ENCODE measurements at regions not wholly inside any gene's neighbourhood (a gene's known extent, or its start where the extent isn't known, plus 50 kb on each side); places are given as distances from the start of the nearest gene placed in this dataset.

GRCh38 chr11:19660076-19660475, 52.6 kb upstream of the NAV2 start (continued):
- TF ChIP-seq ZBTB40 (IDR thresholded peaks at IDR 0.05; ENCODE audit: borderline replicate concordance), result no peak
- no peak for TF ChIP-seq BCL3 (IDR thresholded peaks at IDR 0.05; ENCODE audit: borderline replicate concordance, insufficient read depth, low read depth, low read length, poor library complexity, severe bottlenecking)
- no peak for TF ChIP-seq E4F1 (IDR thresholded peaks at IDR 0.05; ENCODE audit: borderline replicate concordance, partially characterized antibody)
- TF ChIP-seq YY1 (IDR thresholded peaks at IDR 0.05; ENCODE audit: low read depth, low read length), result no peak
- TF ChIP-seq ZBTB33 (IDR thresholded peaks at IDR 0.05), result no peak
- TF ChIP-seq MXI1 (IDR thresholded peaks at IDR 0.05; ENCODE audit: low read depth, low read length), result no peak
- no peak for TF ChIP-seq CBX3 (IDR thresholded peaks at IDR 0.05; ENCODE audit: borderline replicate concordance, low read depth)
- no peak for TF ChIP-seq RELB (IDR thresholded peaks at IDR 0.05; ENCODE audit: low read depth)
- TF ChIP-seq USF1 (IDR thresholded peaks at IDR 0.05; ENCODE audit: borderline replicate concordance, extremely low read length, insufficient read depth, low read depth, low read length), result no peak
- no peak for TF ChIP-seq SMAD1 (IDR thresholded peaks at IDR 0.05; ENCODE audit: low read depth, partially characterized antibody)
- TF ChIP-seq NFIC (IDR thresholded peaks at IDR 0.05; ENCODE audit: low read depth, low read length), result no peak
- no peak for TF ChIP-seq POU2F2 (IDR thresholded peaks at IDR 0.05; ENCODE audit: borderline replicate concordance, low read depth, low read length)
- 0 out of 2 replicates have a peak, but pooled peaks have one; percentile 40 for TF ChIP-seq SPI1 (IDR thresholded peaks at IDR 0.05; ENCODE audit: borderline replicate concordance, insufficient read depth, low read depth, low read length)
- TF ChIP-seq IKZF1 (conservative IDR thresholded peaks at IDR 0.05), result peak; percentile 65; the same call in 1 of the 2 replicates
- TF ChIP-seq SUZ12 (IDR thresholded peaks at IDR 0.05; ENCODE audit: unreplicated experiment), result no peak
- no peak; the same call in 1 of the 2 replicates for TF ChIP-seq GATAD2B (conservative IDR thresholded peaks at IDR 0.05; ENCODE audit: low read depth)
- TF ChIP-seq RFX5 (IDR thresholded peaks at IDR 0.05; ENCODE audit: low read depth, low read length), result no peak

Measured in GM12878 (cell line).